ENCODE measurements at regions not wholly inside any gene's neighbourhood (a gene's known extent, or its start where the extent isn't known, plus 50 kb on each side); places are given as distances from the start of the nearest gene placed in this dataset.

DNA sequence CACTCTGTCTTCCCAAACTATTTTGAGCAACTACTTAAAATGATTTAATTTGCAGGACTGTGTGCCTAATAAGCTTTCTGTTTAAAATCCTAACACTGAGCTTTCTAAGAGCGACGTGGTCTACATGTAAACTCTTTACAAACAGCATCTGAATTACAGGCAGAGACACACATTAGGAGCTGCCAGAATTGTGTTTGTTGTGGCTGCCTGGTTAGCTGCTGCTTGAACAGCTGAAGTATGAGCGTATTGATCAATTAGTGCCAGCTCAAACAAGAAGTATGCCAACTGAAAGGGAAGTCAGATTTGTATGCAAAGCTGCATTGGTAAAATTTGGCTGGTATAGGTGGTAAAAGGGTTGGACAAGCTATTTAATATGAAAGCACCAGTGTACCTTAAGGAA lies 384.4 kb downstream of the PCDH7 start:
- no peak for DNase-seq (ENCODE audit: low read depth, low spot score)

DNA sequence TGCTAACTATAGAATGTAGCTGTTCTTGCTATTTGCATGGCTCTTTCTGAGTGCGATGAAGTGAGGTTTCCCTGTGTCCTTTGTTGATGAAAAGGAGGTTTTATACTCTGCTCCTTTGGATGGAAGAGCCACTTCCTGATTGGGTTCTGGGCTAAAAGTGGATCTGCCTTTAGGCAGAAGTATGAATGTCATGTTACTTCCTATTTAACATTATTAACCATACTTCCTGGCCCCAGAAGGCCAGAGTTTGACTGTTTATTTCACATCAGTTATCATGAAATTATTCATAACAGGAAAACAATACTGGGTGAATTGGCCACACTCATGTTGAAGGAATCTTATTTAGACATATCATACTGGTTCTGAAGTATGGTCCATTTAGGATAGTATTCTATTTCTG lies 386.2 kb downstream of the PCDH7 start:
- no peak for DNase-seq (ENCODE audit: low read depth, low spot score)

DNA sequence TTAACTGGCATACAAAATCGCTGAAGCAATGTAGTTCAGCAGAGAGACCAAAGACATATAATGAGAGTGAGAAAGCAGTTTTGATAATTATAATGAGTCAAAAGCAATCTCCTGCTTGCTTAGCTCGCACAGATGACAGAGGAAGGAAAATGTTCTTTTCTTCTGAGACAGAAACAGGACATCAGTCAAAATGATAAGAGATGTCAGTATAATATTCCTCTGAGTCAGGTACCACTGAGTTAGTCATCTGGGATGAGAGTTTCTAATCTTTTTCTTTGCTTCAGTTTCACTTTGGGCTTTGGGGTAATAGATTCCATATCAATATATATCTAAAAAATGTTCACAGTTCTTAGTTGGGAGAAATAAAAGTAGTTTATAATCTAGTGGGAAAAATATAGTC lies 387.2 kb downstream of the PCDH7 start:
- no peak for DNase-seq (ENCODE audit: low read depth, low spot score)

DNA sequence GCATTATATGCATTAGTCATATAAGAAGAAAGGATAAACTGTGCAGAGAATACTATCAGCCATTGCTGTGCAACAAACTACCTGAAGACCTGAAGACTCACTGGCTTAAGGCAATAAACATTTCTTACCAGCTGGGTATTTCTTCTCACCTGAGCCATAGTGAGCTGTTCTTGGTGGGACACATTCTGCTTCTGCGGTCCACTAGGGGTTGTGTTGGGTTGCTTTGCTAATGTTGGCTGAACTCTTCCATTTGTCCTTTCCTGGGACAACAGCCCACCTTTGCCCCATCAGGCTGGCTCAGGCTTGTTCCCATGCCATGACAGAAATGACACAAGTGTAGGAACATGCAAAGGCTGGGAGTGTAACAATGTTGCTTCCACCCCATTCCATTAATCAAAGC lies 388.6 kb downstream of the PCDH7 start:
- no peak for DNase-seq (ENCODE audit: low read depth, low spot score)

DNA sequence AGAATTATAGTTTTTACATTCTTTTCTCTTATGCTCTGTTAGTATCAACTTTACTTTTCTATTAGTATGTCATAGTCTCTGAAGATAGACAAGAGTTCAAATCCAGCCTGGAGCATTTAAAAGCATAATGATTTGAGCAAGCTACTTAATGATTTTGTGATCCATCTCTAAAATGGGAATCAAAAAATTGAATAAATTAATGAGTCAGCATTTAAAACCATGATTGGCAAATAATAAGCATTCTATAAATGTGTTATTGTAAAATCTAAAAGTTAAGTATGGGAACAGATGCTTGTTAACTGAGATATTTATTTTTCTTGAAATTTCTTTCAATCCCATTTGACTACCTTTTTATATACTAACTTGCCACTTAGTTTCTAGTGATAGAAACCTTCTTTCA lies 391.6 kb downstream of the PCDH7 start:
- no peak for DNase-seq (ENCODE audit: low read depth, low spot score)

DNA sequence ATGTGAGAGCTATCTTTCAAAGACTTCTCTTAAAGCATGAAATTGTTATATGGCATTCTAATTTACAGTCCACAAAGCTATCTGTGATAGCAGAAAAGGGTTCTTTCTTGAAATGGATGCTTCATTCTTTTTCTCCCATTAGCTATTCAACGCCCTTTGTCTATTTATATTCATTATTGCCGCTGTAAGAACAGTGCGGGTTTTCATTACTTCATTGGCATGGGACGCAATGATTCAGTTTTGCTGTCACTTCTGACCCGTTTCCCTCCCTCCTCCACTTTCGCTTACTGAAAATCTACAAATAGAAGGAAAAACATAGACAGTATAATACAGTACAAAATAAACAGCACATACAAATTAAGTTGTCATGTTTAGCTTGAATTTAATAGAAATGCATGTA lies 394.6 kb downstream of the PCDH7 start:
- no peak for DNase-seq (ENCODE audit: low read depth, low spot score)

DNA sequence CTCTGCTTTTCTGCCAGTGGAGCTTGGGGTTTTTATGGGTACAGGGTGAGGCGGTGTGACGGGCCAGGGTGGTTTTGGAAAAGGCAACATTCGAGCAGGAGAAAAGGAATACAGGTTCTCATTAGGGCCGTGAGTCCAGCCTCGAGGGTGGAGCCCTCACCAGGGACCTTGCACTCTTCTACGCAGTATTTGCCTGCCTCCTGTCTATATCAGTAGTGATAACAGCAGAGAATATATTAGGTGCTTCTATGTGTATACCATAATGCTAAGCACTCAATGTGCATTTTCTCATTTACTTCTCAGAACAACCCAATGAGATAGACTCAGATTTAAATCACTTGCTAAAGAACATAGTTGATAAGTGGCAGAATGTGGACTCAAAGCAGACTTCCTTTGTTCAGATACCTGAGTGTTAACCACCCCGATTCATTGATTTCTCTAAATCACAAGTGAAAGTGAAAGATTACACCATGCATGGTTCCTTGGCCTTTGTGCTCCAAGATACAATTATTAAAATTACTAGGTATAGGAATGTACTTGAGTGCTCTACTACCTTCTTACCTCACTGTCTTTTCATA lies 403.9 kb downstream of the PCDH7 start:
- no peak for DNase-seq (ENCODE audit: low read depth, low spot score)

DNA sequence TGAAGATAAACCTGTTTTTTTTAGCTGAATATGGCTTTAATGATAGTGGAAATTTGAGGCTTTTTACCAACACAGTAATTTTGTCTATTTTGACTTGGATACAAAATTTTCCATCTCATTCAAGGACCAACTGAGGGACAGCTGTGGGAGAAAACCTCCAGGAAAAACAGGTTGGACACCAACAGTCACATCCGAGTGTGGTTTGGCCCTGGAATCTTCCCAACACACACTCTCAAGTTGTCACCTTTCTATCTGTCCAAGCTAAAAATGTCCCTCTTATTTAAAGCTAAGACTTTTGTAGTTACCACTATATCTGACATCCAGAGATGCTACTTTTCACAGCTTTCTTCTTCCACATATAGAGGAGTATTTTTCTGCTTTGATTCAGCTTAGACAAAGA lies 404.9 kb downstream of the PCDH7 start:
- DNase-seq (ENCODE audit: low read depth, low spot score) = no peak

DNA sequence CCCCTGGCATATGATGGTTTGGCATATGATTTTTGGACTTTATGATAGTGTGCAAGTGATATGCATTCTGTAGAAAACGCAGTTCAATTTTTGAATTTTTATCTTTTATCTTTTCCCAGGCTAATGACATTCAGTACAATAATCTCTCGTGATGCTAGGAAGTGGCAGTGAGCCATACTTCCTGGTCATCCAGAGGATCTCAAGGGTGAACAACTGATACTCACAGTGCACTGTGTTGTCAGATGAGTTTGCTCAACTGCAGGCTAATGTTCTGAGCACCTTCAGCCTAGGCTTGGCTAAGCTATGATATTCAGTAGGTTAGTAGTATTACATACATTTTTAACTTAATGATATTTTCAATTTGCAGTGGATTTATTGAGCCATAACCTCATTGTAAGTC lies 405.3 kb downstream of the PCDH7 start:
- no peak for DNase-seq (ENCODE audit: low read depth, low spot score)

DNA sequence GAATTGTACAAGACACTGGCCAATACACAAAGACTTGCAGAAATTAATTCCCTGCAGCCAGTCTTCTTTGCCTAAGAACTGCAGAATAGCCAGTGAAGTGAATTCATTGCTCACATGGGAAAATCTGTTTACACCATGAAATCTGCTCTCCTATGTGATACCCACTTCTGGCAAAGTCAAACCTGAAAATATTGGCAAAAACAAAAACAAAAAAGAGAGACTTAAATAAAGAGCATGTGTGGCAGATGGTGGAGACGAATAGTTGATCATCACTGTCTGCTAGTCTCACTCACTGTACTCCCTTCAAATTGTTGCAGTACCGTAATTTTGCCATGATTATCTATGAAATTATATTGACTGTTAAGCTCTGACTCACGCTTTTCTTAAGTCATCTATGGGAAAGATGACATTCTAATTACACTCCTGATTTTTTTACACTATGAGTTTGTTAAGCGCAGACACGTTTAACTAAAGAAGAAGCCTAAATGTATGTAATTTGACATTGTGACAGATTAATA lies 406.8 kb downstream of the PCDH7 start:
- no peak for DNase-seq (ENCODE audit: low read depth, low spot score)

DNA sequence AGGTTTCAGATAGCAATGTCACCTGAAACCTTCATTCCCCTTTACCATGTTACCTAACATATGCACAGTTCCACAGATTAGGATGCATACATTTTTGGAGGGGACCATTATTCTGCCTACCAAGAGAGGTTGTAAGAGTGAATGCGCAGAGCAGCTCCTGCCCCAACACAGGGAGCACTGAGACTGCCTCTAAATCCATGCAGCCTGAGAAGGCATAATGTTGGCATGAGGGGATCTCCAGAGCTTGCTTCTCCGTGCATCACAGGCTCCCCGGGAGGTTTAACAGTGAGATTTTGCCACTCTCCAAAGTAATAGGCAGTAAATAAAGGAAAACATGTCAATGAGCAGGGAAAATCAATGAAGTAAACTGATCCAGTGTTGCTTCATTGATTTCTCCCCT lies 410.8 kb downstream of the PCDH7 start:
- no peak for DNase-seq (ENCODE audit: low read depth, low spot score)

DNA sequence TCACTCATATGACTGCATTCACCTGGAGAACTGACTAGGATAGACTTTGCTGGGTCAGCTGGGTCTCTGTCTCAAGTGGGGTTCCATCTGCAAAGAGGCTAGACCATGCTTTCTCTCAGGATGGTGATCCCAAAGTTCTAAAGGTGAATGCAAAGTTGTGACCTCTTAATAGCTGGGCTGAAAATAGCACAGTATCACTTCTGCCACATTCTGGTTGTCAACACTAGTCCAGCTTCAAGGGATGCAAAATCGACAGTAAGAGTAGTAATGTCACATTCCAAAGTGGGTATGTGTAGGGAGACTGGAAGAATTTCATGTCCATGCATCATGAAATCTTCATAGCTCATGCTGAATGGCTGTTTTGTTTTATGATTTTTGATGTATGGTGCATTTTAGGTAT lies 414.6 kb downstream of the PCDH7 start:
- DNase-seq (ENCODE audit: low read depth, low spot score) = no peak

DNA sequence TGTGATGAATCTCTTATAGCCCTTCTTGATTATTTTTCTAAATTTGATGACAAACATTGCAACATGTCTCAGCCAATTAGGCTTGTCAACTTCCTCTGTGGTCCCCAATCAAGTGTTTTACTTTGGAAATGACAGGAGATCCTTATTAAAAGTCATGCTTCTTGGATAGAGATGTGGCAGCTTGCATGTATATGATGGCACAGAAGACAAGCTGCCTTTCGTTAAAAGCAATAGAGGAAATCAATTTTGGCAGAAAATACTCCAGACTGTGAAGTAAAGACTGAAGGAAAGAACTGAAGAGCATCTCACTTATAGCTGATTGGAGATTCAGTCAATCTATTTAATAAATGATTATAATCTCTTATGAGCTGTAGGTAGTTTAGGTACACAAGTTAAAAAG lies 419.6 kb downstream of the PCDH7 start:
- DNase-seq (ENCODE audit: low read depth, low spot score) = no peak

DNA sequence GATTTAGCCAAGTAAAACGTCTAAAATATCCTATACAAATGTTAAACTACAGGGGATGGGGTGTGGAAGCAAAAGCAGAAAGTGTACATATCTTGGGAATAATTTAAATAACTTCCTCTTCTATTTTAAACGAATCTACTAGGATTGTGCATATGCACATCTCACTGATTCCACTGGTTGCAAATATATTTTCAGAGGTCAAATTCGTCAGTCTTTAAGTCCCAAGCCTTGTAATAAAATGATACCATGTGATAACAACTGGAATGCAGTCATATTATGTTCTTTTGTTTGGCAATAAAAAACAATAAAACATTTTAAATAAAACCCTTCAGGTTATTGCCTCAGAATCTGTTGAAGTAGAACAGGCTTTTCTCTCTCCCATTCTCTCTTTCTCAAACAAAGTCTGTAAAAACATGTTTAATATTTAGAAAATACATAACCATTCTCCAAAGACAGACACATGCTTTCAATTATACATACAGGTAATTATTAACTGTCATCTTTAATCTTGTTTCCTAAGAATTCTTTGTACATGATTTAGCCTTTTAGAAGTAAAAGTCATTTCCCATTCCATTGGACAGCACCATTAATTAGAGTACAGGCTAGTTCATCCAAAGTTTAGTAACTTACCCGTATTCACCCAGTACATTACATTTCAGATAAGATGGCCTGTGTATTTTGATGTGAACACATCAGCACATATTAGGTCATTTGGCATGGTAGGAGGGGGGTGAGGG lies 421.1 kb downstream of the PCDH7 start:
- DNase-seq (ENCODE audit: low read depth, low spot score) = no peak

DNA sequence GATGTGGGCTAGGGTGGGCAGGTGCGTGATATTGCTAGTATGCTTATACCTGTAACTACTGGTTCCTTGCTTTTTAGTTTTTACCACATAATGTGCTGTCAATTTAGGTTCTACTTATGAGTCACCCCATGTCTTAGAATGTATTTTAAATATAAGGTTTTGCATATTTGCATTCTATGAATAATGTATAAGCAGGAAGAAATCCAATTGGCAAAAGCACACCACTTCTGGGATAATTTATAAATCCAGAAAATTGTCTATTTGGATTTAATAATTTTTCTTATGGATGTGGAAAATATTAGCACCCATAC lies 421.6 kb downstream of the PCDH7 start:
- DNase-seq (ENCODE audit: low read depth, low spot score) = no peak

DNA sequence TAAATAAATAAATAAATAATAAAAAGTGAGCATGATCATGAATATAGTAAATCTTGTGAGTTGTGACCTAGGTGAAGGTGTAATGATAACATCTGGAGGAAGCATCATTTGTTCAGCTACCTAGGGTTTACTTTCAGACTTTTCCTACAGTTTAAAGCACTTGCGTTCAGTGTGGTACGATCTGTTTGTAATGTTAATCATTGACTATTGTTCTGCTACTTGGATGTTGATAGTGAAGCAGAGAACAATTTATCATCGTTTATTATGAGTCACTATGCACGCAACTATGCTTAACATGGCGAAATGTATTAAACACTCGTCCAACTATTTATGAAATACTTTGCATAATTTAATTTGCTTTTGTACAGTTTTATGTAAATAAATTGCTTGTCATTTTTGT lies 426.2 kb downstream of the PCDH7 start:
- no peak for DNase-seq (ENCODE audit: low read depth, low spot score)

DNA sequence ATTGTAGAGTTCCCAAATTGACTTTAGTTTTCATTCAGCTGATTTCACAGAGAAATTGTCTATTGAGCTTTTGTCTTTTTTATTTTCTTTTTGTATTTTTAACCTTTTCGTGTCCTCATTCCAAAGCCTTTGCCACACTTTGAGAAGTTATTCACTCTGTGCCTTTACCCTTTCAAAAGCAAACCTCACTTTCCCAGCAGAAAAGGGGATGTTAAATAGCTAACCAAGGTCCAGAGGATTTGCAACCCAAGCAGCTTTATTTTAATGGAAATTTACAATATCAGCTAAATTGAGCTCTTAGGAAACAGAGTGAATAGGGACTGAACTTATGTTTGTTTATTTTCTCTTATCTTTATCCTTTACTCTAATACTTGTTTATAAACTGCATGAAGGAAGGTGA lies 428.8 kb downstream of the PCDH7 start:
- no peak for DNase-seq (ENCODE audit: low read depth, low spot score)

DNA sequence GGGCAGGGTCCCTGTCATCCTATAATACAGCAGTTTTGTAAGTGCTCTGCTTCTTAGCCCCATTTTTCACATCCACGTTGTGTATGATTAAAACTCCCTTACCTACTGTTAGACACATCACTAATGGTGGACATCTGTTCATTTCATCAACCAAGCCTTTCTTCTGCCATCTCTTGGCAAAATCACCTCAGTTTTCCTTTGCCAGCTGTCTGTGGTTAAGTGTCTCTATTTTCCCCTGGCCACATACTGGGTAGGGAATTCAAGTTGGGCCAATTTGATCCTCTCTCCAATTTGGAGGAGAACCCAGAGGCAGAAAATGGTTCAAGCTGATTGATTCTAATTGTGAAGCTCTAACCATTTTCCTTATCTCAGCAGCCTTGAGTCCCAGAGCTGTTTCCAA lies 436.1 kb downstream of the PCDH7 start:
- no peak for DNase-seq (ENCODE audit: low read depth, low spot score)

DNA sequence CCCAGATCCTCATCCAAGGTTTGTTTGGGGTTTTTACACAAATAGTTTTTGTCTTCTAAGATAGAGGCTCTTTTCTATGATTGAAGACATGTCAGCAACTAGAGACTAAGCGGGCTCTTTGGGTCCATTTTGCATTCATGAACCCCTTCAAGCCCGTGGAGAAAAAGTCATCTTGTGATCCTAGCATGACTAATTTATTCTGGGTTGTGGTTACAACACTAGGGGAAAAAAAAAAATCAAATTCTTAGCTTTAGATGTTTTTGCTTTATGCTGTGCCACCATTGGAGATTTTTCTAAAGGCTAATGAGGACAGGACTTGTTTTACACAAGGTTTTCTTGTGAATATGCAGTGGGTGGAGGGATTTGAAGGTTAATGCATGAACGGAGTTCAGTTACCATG lies 440.0 kb downstream of the PCDH7 start:
- DNase-seq (ENCODE audit: low read depth, low spot score) = no peak

DNA sequence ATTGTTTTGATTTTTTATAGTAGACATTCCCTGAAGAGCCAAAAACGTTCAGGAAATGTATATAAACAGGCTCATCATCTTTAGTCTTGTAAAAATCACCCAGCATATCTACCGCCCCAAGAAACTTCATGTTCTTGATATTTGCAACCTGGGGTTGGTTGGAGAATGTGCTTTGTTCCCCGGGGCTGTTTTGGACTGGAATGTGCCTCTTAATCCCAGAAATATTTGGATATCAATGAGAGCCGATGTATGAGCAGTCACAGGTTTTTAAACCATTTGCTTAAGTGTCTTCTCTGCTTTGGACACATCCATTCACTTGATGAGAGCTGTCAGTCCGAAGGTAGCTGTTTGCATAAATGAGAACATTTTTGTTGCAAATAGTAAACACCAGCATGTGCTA lies 449.7 kb downstream of the PCDH7 start:
- DNase-seq (ENCODE audit: low read depth, low spot score) = no peak

DNA sequence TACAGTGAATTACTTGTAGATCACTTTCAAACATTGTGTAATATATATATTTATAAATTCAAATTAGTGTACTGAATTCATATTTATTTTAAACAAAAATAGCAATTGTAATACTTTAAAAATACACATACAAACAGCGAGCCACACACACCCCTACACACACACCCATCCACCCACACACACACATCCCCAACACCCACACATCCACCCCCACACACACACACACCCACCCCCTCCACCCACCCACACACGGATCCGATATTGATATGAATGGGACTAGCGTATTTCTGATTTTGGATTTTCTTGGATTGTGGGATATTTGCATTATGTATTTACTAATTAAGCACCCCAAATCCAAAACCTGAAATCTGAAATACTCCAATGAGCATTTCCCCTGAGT lies 451.2 kb downstream of the PCDH7 start:
- no peak for DNase-seq (ENCODE audit: low read depth, low spot score)

DNA sequence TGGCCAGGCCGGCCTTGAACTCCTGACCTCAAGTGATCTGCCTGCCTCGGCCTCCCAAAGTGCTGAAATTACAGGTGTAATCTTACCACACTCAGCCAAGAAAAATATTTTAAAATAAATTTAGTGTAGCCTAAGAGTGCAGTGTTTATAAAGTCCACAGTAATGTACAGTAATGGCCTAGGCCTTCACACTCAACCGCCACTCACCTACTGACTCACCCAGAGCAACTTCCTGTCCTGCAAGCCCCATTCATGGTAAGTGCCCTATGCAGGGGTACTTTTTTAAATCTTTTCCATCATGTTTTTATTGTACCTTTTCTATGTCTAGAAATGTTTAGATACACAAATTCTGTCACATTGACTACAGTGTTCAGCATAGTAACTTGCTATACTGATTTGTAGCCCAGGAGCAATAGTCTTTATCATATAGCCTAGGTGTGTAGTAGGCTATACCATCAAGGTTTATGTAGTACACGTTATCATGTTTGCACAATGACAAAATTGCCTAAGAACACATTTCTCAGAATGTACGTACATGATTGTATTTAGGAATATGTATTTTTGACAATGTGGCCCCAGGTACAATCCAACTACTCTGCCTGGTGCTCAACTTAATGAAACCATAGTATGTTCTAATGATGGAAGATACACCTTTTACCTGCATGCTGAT lies 455.2 kb downstream of the PCDH7 start:
- DNase-seq (ENCODE audit: low read depth, low spot score) = no peak

DNA sequence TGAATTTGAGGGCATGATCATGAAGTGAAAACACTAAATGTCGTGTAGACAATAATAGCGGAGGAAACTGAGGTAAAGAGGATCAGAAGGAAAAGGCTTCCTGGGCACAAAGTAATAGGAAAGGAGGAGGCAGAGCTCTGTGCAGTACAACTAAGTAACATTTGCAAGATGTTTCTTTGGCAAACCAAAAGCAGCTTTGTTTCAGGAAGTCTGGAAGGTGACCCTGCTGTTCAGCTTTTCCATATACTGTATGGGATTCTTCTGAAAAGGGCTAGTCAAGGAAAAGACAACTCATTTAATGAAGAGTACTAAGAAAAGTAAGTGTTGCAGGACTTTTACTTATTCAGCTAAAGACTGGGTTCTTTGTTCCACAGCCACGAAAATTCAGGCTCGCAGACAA lies 463.1 kb downstream of the PCDH7 start:
- DNase-seq (ENCODE audit: low read depth, low spot score) = no peak
